ENCODE measurements at regions not wholly inside any gene's neighbourhood (a gene's known extent, or its start where the extent isn't known, plus 50 kb on each side); places are given as distances from the start of the nearest gene placed in this dataset.

GRCh38 chr4:100649417-100649816 lies 131.6 kb upstream of the EMCN start:
- no peak overlapping the region for H3K27ac ChIP-seq (ENCODE audit: extremely low read depth, low read depth, low read length)
- CTCF ChIA-PET: interaction anchor here (0.6 to 0.7 kb wide), 3 partner anchors 287 to 556 kb away, joined by 3 read pairs; no protein-coding TSS in a partner anchor
- TF ChIP-seq PRDM10 (tag by site-specific recombination; IDR thresholded peaks at IDR 0.05): no peak
- no peak for TF ChIP-seq MZF1 (tag by site-specific recombination; IDR thresholded peaks at IDR 0.05; ENCODE audit: borderline replicate concordance)
- TF ChIP-seq ZNF473 (tag by site-specific recombination; IDR thresholded peaks at IDR 0.05): no peak
- no peak for TF ChIP-seq ZNF18 (tag by site-specific recombination; IDR thresholded peaks at IDR 0.05)
- TF ChIP-seq ZNF138 (tag by site-specific recombination; IDR thresholded peaks at IDR 0.05; ENCODE audit: borderline replicate concordance): no peak
- TF ChIP-seq ZNF664 (tag by site-specific recombination; IDR thresholded peaks at IDR 0.05): no peak
- no peak for TF ChIP-seq ZNF501 (tag by site-specific recombination; IDR thresholded peaks at IDR 0.05)
- TF ChIP-seq ZFP37 (tag by site-specific recombination; IDR thresholded peaks at IDR 0.05): no peak
- no peak for TF ChIP-seq KLF16 (tag by site-specific recombination; IDR thresholded peaks at IDR 0.05)
- no peak for TF ChIP-seq ZNF426 (tag by site-specific recombination; IDR thresholded peaks at IDR 0.05)
- TF ChIP-seq ZNF16 (tag by site-specific recombination; IDR thresholded peaks at IDR 0.05; ENCODE audit: low read depth): no peak
- no peaks in the 10 kb centered on the region for H3K4me1 ChIP-seq (ENCODE audit: control insufficient read depth, insufficient read depth, low read length)
- H3K9me3 ChIP-seq (ENCODE audit: control insufficient read depth, insufficient read depth, low read depth, low read length): no peaks in the 10 kb centered on the region
- POLR2A ChIA-PET: no interaction called here
- no peak overlapping the region for H3K4me3 ChIP-seq (ENCODE audit: low read depth, low read length)
- H3K36me3 ChIP-seq (ENCODE audit: control insufficient read depth in 2 of 2, insufficient read depth in 1 of 2, low read length in 2 of 2): no peaks in the 10 kb centered on the region

GRCh38 chr4:100644150-100644549 lies 126.3 kb upstream of the EMCN start:
- no peak for TF ChIP-seq ZNF558 (tag by site-specific recombination; IDR thresholded peaks at IDR 0.05)
- TF ChIP-seq YY1 (tag by site-specific recombination; IDR thresholded peaks at IDR 0.05): no peak
- TF ChIP-seq ZNF341 (tag by site-specific recombination; IDR thresholded peaks at IDR 0.05; ENCODE audit: low read depth): no peak
- no peak for TF ChIP-seq ZNF16 (tag by site-specific recombination; IDR thresholded peaks at IDR 0.05; ENCODE audit: low read depth)
- no peak for TF ChIP-seq KLF1 (tag by site-specific recombination; IDR thresholded peaks at IDR 0.05)
- no peak for TF ChIP-seq ZBTB49 (tag by site-specific recombination; IDR thresholded peaks at IDR 0.05; ENCODE audit: low read depth)
- TF ChIP-seq ZNF791 (tag by site-specific recombination; IDR thresholded peaks at IDR 0.05): no peak
- no peak for TF ChIP-seq ZFHX2 (tag by site-specific recombination; conservative IDR thresholded peaks at IDR 0.05)
- TF ChIP-seq IKZF3 (tag by site-specific recombination; IDR thresholded peaks at IDR 0.05): no peak
- no peak for TF ChIP-seq SETDB1 (IDR thresholded peaks at IDR 0.05; ENCODE audit: insufficient read length, low read length)
- no peak for TF ChIP-seq ZNF274 (IDR thresholded peaks at IDR 0.05; ENCODE audit: low read length)
- no peak for TF ChIP-seq ZNF274 (tag by site-specific recombination; IDR thresholded peaks at IDR 0.05; ENCODE audit: borderline replicate concordance)
- TF ChIP-seq ZNF175 (tag by site-specific recombination; IDR thresholded peaks at IDR 0.05): no peak
- no peak for TF ChIP-seq ZNF23 (tag by site-specific recombination; IDR thresholded peaks at IDR 0.05; ENCODE audit: borderline replicate concordance)
- no peak for TF ChIP-seq ZBTB1 (tag by site-specific recombination; IDR thresholded peaks at IDR 0.05)
- TF ChIP-seq ZNF626 (tag by site-specific recombination; IDR thresholded peaks at IDR 0.05): no peak
- no peak for TF ChIP-seq ZNF214 (tag by site-specific recombination; IDR thresholded peaks at IDR 0.05; ENCODE audit: borderline replicate concordance)
- TF ChIP-seq ZNF692 (tag by site-specific recombination; IDR thresholded peaks at IDR 0.05): no peak
- Histone ChIP-seq H3K9me3 (ENCODE audit: control insufficient read depth, insufficient read depth, low read depth, low read length) (no peaks in the 10 kb centered on the region), H3K36me3 (ENCODE audit: control insufficient read depth in 2 of 2, insufficient read depth in 1 of 2, low read length in 2 of 2) (no peaks in the 10 kb centered on the region), H3K27ac (ENCODE audit: extremely low read depth, low read depth, low read length) (no peak overlapping the region), H3K4me3 (ENCODE audit: low read depth, low read length) (no peak overlapping the region), H3K4me1 (ENCODE audit: control insufficient read depth, insufficient read depth, low read length) (no peaks in the 10 kb centered on the region)
- CTCF ChIA-PET: no interaction called here
- POLR2A ChIA-PET: no interaction called here

Data from HEK293 (cell line).